Right renal pelvis (tissue), 4 donors: ENCODE measurements at regions not wholly inside any gene's neighbourhood (a gene's known extent, or its start where the extent isn't known, plus 50 kb on each side); places are given as distances from the start of the nearest gene placed in this dataset.

Experiments
- DNase-seq, 4 donors: peaks; one replicate each; pipeline ENCODE4 v3.0.0-alpha.2; 2013; ENCODE audit warnings: low read depth in 4 of 4, low spot score in 3 of 4, missing footprints in 1 of 4

DNA sequence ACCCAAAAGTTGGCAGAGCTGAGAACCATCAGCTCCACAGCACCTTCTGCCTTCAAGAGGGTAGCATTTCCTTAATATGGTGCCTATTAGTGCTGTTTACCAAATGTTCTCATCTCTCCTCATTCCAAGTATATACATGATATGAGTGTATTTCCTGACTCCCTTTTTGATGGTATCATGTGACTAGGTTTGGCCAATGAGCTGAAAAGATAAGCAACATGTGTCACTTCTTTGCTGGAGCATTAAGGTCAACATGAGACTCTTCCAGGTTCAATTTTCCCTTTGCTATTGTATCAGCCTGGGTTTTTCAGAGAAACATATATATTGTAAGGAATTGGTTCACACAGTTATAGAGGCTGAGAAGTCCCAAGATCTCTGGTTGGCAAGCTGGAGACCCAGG lies 310.9 kb downstream of the HRH4 start:
- DNase-seq, result no peak

DNA sequence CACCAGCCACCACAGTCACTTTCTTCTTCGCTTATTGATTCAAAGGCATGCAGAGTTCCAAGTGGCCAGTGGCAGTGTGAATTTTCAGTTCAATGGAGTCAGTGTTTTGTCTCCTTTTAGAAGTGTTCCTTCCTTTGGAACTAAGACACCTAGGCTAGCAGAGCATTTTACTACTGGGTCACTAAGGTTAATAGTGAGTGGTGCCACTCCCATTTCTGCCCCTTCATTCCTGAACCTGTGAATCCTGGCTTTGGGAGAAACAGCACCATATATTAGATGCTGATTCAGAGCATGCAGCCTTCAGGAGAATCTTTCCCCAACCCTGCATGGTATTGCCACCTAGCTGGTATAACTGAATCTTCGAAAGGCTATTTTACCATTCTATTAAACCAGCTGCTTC lies 312.7 kb downstream of the HRH4 start:
- no peak for DNase-seq

DNA sequence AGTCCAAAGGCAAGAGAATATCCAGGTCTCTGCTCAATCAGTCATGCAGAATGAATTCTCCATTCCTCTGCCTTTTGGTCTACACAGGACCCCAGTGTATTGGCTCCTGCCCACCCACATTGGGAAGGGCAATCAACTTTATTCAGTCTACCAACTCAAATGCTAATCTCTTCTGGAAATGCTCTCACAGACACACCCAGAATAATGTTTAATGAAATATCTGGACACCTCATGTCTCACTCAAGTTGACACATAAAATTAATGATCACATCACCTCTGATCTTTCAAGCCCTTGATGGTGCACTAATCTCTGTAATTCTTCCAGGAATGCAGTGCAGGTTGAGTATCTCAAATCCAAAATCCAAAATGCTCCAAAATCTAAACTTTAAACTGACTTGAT lies 315.6 kb downstream of the HRH4 start:
- DNase-seq, result no peak

DNA sequence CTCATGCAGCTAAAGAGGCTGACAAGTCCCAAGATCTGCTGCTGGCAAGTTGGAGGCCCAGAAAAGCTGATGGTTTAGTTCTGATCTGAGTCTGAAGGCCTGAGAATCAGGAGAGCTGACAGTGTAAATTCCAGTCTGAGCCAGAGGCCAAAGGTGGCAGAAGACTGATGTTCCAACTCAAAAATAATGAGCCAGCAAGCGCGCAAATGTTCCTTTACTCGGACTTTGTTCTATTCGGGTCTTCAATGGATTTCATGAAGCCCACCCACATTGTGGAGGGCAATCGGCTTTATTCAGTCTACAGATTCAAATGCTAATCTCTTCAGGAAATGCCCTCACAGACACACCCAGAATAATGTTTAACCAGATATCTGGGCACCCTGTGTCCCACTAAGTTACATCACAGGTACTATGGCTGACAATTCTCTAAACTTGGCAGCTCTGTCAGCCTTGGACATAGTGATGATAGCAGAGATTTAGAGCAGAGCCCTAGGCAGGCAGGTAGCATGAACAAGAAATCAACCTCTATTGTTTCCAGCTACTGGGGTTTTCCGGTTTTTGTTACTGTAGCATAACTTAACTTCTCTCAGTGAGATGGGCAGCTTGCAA lies 318.5 kb downstream of the HRH4 start:
- DNase-seq, result no peak

DNA sequence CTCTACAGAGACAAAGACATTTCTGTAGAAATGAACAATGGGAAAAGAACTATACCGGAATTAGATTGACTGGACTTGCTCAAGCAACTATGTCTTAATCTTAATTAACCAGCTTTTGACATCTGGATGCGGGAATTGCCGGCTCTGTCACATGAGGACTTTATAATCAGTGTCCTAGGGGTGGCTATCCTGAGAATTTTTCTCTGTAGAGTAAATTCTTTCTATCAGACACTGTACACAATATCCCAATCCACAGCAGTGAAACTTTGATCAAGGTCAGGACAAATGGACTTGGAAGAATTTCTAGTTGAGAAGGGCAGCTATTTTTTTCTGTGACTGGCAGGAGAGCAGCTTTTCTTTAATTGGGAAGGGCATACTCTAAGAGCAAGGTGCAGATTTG lies 322.1 kb downstream of the HRH4 start:
- DNase-seq, result no peak

DNA sequence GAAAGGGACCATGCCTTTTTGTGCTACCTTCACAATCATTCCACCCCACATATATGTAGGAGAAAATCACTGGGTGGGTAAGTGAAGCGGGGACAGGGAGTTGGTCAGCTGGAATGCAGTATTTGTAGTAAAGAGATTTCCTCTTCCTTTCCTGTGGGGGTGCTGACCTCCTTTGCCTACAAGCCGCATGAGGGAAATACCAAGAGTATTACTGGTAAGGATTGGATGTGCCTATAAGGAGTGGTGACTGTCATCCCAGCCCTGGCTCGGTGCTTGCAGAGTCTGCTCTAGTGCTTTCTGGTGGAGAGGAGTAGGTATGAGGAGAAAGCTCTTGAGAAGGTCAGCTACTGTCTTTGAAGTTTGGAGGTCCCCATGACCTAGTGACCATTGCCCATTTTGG lies 324.6 kb downstream of the HRH4 start:
- no peak for DNase-seq

DNA sequence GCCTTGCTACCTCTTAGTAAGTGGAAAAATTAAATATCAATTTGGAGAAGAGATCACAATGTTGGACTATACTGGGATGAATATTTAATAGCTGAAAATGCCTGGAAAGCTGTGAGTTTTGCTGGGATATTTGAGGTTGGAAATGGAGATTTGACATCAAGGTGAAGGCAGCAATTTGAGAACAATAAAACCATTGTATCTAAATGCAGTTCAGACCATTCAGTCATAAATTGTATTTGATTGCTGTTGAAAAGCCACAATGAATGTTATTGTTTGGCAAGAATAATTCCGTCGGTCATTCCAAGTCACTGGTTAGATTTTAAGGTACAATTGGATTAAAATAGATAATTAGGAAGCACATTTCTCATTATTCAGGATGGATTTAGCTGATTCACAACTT lies 325.6 kb downstream of the HRH4 start:
- no peak for DNase-seq

DNA sequence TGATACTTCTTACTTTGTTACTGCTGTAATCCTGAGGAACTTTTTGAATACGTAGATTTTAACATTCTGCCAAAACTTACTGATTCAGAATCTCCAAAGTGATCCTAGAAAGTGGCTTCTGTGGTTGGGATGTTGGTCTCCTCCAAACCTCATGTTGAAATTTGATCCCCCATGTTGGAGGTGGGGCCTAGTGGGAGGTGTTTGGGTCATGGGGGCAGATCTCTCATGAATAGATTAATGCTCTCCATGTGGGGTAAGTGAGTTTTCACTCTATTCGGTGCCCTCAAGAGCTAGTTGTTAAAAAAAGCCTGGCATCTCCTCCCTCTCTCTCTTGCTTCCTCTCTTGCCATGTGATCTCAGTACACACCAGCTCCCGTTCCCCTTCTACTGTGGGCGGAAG lies 329.9 kb downstream of the HRH4 start:
- DNase-seq, result no peak

DNA sequence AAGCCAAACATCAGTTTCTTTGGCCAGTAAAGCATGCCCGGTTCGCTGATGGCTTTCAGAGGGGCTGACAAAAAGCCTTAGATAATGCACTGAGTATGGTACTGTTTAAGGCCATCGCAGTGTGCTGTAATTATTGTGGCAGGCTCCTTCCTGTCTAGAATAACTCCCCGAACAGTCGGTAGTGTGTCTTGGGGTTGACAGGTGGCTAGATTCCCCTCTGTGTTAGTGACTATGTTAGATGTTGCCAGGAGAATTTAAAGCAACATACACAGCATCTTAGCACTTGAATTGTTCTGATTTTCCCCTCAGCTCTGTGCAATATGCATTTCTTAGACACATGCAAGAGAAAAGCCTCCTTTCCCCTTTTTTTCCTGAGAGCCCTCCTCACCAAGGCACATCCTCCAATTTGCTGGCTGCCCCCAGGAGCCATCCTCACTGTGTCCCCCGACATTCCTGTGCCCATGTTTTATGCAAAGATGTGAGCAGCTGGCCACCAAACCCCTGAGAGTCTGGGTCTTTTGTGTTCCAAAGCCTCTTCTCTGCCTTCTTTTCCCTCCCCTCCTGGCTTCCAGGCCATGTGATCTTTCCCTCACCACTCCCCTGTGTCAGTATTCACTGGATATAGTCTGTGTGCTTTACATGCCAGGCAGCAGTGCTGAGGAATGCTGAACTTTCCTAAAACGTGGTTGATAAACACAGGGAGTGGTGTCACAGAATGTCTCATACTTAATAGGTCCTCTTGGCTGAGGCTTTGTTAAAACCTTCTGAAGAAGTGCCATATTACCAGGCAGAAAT lies 331.5 kb downstream of the HRH4 start:
- DNase-seq, result no peak

DNA sequence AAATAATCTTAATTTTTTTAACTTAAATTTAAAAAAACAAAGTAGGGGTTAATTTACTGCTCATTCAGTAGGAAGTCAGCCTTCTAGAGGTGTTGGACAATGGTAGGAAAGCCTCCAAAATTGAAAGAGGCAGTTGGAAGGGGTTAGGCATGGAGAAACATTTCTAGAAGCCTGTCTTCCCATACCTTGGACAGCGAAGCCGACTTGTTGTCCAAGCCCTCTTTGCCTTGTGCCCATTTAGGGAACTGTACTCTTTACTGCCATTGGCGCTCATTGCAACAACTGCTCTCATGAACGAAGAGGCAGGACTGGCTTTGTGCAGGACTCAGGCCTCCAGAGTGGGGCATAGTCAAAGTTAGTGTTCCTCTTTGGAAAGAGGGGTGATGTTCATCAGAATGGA lies 333.3 kb downstream of the HRH4 start:
- no peak for DNase-seq

DNA sequence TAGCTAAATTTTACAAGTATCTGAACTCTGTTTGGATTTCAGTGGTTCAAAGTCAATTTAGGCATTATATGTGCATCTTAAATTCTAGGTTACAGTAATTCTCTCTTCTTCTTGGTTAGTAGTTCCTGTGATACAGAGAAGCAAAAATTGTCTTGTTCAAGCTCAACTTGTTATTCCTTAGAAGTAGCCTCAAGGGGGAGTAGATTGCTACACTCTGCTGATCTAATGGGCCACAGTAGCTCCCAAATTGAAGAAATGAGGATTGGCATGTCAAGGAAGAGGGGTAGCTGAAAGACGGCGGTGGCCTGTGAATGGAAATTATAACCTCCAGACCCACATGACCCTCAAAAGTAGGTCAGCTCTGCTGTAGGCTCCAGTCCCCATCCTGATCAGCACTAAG lies 334.7 kb downstream of the HRH4 start:
- DNase-seq, result no peak

DNA sequence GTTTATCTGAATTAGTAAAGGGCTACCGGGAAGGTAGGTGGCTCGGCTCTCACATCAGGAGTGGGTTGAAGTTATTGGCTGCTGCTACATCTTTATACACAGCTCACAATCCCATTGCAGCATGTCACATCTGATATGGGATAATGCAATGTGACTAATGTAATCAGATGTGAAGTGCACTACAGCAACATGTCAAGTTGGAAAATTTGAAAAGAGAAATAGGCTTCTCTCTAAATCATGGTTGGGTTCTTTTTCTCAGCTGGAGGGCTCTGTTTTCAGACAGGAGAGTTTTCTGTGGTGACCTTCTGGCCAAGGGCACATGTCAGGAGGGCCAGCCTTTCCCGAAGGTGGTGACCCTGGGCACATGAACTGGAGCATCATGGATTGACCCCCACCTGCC lies 337.5 kb downstream of the HRH4 start:
- no peak for DNase-seq

DNA sequence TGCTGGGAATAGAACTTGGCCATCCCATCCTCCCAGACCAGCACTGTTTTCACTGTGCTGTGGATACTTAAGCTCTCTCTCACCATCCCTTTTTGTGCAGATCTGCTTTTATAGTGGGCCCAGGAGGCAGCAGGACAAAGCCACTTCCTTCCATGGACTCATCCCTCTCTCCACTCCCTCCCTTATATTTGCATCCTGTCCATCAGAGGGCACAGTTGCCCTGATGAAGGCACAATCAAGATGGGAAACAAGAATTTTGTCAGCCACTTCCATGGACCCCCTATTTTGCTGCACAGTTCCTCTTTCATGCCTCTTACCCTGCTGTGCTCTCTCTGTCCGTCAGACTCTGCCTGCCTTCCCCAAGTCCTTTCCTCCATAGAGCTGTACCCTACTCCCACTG lies 338.7 kb downstream of the HRH4 start:
- DNase-seq, result no peak

DNA sequence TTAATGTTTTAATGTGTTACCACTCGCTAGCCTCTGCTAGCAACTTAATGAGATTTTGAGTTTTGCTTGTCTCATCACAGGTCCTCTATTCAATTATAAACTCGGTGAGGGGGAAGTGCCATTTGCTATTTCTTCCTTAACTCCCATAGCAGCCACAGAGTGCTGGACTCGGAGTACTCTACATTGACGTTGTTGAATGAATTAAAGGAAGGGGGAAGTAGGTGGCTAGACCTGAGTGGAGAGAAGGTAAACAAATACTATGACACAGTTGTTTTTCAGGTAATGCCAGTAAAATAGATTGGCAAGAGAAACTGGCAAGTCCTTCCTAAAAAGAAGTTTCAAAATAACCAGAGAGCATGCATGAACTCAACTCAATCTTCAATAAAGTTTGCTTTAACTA lies 339.3 kb downstream of the HRH4 start:
- DNase-seq, result no peak

DNA sequence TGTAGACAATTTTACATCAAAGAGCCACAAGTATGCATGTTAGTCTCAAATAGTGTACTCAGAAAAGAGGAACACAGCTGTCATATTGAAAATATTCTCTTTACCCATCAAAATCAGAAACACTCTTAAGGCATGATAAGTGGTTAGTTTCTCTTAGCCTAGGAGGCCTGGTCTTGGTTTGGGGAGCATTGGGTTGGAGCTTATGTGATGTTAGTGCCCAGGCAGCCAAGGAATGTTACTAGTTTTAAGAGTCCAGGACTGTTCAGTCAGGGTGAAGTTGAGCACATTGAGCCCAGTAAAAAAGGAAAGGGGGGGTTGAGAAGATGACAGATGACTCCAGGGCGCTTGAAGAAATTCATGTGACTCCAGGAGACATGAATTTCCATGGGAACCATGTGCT lies 340.6 kb downstream of the HRH4 start:
- DNase-seq, result no peak

DNA sequence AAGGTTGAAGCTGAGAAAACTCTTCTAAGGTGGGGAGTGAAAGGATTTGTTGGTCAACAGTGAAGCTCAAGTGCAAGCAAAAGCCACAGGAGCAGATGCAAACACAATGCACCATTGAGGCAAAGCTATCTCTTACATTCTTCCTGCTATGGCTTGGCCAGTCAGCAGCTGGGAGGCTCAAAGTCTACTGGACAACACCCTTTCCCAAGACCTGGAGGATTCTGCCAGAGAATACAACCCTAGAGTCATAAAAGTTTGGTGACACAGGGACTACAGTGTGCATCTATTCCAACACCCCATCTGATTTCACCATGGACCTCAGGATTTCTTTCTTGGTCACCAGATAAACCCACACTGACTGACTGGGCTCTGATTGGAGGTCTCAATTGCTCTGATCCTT lies 342.0 kb downstream of the HRH4 start:
- no peak for DNase-seq

DNA sequence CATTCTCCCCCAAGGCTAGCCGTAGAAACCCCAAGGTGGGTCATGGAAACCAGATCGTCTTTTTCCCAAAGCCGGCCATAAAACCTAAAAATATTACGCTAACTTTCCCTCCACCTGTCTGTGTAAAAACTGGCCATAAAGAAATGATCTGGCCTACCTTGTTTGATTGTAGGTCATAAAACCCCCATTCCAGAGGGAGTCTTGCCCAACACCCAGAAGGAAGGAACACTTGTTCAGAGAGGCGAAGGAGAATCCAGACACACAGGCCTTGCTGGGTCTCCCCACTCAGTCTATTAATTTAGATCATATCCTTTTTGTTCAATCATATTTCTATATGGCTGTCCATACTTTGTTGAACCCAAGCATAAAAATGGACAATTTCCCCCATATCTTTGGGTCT lies 344.7 kb downstream of the HRH4 start:
- no peak for DNase-seq

DNA sequence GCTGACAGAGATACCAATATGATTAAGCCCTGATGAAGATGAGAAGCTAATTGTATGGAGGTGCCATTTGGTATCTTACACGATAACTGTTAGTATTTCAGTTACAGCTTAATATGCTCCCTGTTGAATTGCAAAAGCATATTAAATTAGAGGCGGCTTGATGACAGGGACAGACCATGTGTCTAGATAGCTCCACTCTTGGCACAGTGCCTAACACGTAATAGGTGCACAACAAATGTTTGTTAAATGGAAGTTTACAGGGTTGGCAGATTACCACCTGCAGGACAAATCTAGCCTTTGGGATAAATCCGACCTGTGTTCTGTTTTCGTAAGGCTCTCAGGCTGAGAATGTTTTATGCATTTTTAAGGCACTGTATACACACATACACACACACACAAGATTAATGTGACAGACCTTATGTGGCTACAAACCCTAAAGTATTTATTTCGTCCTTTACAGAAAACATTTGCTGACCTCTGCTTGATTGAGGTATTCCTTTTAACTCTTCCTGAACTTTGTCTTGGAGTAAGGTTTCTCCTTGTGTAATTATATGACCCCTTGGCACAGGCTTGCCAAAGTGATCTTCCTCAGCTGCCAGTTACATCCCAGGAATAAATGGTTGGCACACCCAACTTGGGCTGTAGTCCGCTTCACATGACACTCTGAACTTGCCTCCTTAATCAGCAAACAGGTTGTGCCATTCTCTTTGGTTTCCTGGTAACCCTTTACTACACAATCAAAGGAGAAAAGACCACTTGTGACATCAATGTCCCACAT lies 348.9 kb downstream of the HRH4 start:
- no peak for DNase-seq

DNA sequence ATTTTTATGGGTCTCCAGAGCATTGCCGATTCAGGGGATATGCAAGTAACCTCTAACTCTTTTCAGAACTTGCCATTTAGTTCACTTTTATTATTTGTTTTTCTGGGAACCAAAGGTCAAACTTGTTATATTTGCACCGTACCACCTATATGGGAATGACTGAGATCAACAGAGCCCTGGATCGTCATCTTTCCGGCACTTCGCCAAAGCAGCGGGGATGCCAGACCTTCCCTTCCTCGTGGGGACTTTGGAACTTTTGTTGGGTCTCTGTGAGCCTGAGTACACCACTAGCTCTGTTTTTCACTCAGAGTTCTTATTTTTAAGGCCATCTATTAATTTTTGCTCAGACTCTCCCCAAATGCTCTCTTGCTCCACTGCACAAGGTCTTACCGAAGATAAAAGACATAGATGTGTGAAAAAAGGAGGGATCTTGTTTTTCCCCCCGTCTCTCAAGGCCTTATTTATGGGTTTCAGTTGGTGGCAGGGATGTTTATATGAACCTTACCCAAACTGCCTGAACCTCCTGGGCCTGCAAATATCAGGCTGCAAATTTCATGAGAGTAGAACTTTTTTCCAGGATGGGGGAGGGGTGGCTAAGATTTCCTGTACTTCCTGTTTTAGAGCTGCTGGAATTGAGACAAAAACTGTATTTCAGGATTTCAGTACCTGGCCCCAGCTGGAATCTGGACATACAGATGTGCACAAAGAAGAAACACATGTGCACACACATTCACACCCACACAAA lies 350.3 kb downstream of the HRH4 start:
- no peak for DNase-seq

DNA sequence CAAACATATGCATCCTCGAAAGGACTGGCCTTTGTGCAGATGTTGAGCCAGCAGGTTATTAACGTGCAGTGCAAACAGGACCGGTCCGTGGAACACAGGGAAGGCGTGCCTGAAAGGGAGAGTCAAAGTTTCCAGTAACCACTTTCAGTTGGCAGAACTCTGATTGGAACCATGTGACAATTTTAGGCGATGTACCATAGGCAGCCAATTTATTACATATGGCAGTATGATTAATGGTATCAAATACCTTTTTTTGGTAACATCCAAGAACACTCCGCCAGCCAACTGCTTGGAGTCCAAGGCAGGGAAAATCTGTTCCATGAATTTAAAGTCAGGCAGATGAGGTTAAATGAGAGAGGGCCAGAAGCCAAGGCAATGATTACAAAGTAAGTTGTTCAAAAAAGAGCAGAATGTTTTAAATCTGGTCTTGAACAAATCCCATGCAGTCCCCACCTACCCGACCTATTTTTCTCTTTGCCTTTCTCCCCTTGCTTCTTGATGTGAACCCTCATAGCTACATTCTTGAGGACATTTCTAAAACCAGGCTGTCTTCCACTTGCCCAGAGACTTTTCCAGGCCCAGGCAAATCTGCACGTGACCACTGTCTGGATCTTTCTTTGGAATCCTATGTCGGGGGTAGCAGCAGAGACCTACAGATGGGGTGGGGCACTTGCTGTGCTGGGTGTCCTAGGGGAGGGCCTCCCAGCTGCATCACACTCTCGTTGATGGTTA lies 351.7 kb downstream of the HRH4 start:
- DNase-seq, result no peak

DNA sequence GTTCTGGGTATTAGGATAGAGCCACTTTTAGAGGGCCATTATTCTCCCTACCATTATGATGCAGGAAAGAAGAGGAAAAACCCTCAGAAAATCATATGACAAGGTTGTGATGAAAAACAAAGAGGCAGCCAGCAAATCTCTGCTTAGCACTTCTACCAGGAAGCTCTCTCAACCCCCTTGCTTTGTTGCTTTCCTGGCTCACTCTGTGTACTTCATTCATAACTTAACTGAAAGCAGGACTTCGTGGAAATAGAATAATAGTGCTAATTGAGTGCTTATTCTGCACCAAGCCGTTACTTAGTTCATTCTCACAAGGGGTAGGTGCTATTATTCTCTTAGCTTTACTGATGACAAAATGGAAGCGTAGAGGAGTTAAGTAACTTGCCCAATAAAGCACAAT lies 354.1 kb downstream of the HRH4 start:
- DNase-seq, result no peak
